ENCODE measurements at regions not wholly inside any gene's neighbourhood (a gene's known extent, or its start where the extent isn't known, plus 50 kb on each side); places are given as distances from the start of the nearest gene placed in this dataset.
"Not testable (repeated sequence)": the region's sequence is repeated elsewhere in the genome, so short reads cannot be mapped to it uniquely, and the experiment has no call there.

GRCh38 chrX:73932522-73932921 lies 80.0 kb upstream of the XIST start:
- intact Hi-C loops (cut with DNase I; ENCODE audit: low total_unique reads), result no loop called here
- peaks cover 0 to 14% (median 0%) of the 10 kb centered on the region in 3 donors for H3K9me3 ChIP-seq
- no peak for TF ChIP-seq CTCF (IDR thresholded peaks at IDR 0.05)
- no peak overlapping the region for H3K4me3 ChIP-seq
- DNase-seq, result no peak
- no peak overlapping the region for H3K27ac ChIP-seq
- H3K27me3 ChIP-seq, result no peaks in the 10 kb centered on the region
- H3K4me1 ChIP-seq, result no peaks in the 10 kb centered on the region
- no peaks in the 10 kb centered on the region for H3K36me3 ChIP-seq

- no peak for DNase-seq
- peaks cover 0 to 14% (median 0%) of the 10 kb centered on the region in 3 donors for H3K9me3 ChIP-seq
- H3K36me3 ChIP-seq, result no peaks in the 10 kb centered on the region
- no peaks in the 10 kb centered on the region for H3K27me3 ChIP-seq
- no peak for TF ChIP-seq CTCF (IDR thresholded peaks at IDR 0.05)
- intact Hi-C loops (cut with DNase I; ENCODE audit: low total_unique reads), result no loop called here
- H3K4me3 ChIP-seq, result no peak overlapping the region
- no peaks in the 10 kb centered on the region for H3K4me1 ChIP-seq
- H3K27ac ChIP-seq, result no peak overlapping the region
Observed at GRCh38 chrX:73930300-73930699, 77.8 kb upstream of the XIST start.

GRCh38 chrX:73922856-73923455 lies 70.4 kb upstream of the XIST start:
- no peaks in the 10 kb centered on the region for H3K9me3 ChIP-seq
- H3K27me3 ChIP-seq, result no peaks in the 10 kb centered on the region
- no peak overlapping the region for H3K4me3 ChIP-seq
- H3K27ac ChIP-seq, result no peak overlapping the region
- H3K4me1 ChIP-seq, result no peaks in the 10 kb centered on the region
- H3K36me3 ChIP-seq, result no peaks in the 10 kb centered on the region
- TF ChIP-seq CTCF (IDR thresholded peaks at IDR 0.05), result no peak
- DNase-seq, result no peak
- intact Hi-C loops (cut with DNase I; ENCODE audit: low total_unique reads), result no loop called here

- DNase-seq, result no peak
- Histone ChIP-seq H3K9me3 (no peaks in the 10 kb centered on the region), H3K27ac (no peak overlapping the region), H3K27me3 (no peaks in the 10 kb centered on the region), H3K36me3 (no peaks in the 10 kb centered on the region), H3K4me1 (no peaks in the 10 kb centered on the region), H3K4me3 (no peak overlapping the region)
- intact Hi-C loops (cut with DNase I; ENCODE audit: low total_unique reads), result no loop called here
- no peak for TF ChIP-seq CTCF (IDR thresholded peaks at IDR 0.05)
Observed at GRCh38 chrX:73916931-73917667, 64.6 kb upstream of the XIST start.

- Histone ChIP-seq H3K4me1 (no peaks in the 10 kb centered on the region), H3K36me3 (no peaks in the 10 kb centered on the region), H3K9me3 (no peaks in the 10 kb centered on the region), H3K4me3 (no peak overlapping the region), H3K27me3 (no peaks in the 10 kb centered on the region), H3K27ac (no peak overlapping the region)
- intact Hi-C loops (cut with DNase I; ENCODE audit: low total_unique reads), result no loop called here
- TF ChIP-seq CTCF (IDR thresholded peaks at IDR 0.05), result no peak
- no peak for DNase-seq
Observed at GRCh38 chrX:73916489-73916888, 64.0 kb upstream of the XIST start.

GRCh38 chrX:73914792-73915191 lies 62.3 kb upstream of the XIST start:
- H3K4me3 ChIP-seq; H3K27ac ChIP-seq; H3K9me3 ChIP-seq; H3K4me1 ChIP-seq; H3K36me3 ChIP-seq; intact Hi-C loops (cut with DNase I; ENCODE audit: low total_unique reads); H3K27me3 ChIP-seq; DNase-seq: not testable (repeated sequence)
